Endothelial cell of umbilical vein (primary cell): ENCODE measurements at regions not wholly inside any gene's neighbourhood (a gene's known extent, or its start where the extent isn't known, plus 50 kb on each side); places are given as distances from the start of the nearest gene placed in this dataset.

ENCODE experiments used
- BruUV-seq: library from RNA; stranded (reverse); fragments of 400-500 nt; replicated peaks from 2 replicates; lab custom pipeline; 2021; lab: Mats Ljungman, UMichigan
- CTCF ChIA-PET: fragments of 300-600, 350-600 bp; sonication (Branson Sonifier 250); formaldehyde crosslinking; loops from one replicate; lab custom pipeline; 2021; ENCODE audit warnings: antibody characterized with exemption, inconsistent platforms; lab: Charles Lee
- POLR2A ChIA-PET: fragments of 300-600, 350-600 bp; sonication (Branson Sonifier 250); formaldehyde crosslinking; loops from one replicate; lab custom pipeline; 2021; ENCODE audit warnings: antibody characterized with exemption, inconsistent platforms; lab: Charles Lee
- DNase-seq: peaks from one replicate; pipeline ENCODE4 v3.0.0-alpha.2; 2011; ENCODE audit warnings: low read depth, low spot score
- FAIRE-seq: peaks from 2 replicates; lab custom pipeline; 2011; peaks lifted over from hg19 to GRCh38; lab: Jason Lieb, UNC
- H2AFZ ChIP-seq: 2 replicates; pipeline ENCODE4 v1.6.0; 2012; ENCODE audit warnings: low read depth, low read length, control low read depth, inconsistent platforms
- H3K27ac ChIP-seq: 2 replicates; pipeline ENCODE4 v1.5.1; 2011; ENCODE audit warnings: low read depth, mild to moderate bottlenecking, control low read depth, low read length, moderate library complexity; ENCODE audit not compliant: insufficient read depth
- H3K27me3 ChIP-seq, 2 experiments: 2 replicates each; pipeline versions ENCODE4 v1.6.0 to v1.6.1; 2011; ENCODE audit warnings: low read length in 2 of 2, mixed read lengths in 1 of 2; ENCODE audit not compliant: control insufficient read depth in 2 of 2, insufficient read depth in 2 of 2
- H3K36me3 ChIP-seq, 2 experiments: 2 replicates in 1 of 2; 3 replicates in 1 of 2; pipeline ENCODE4 v1.5.1; 2011; ENCODE audit warnings: low read length in 2 of 2, mild to moderate bottlenecking in 1 of 2, moderate library complexity in 1 of 2; ENCODE audit not compliant: control insufficient read depth in 2 of 2, insufficient read depth in 2 of 2; ENCODE audit errors: extremely low read depth in 1 of 2
- H3K4me1 ChIP-seq: 3 replicates; pipeline ENCODE4 v1.5.1; 2011; ENCODE audit warnings: mild to moderate bottlenecking, low read length; ENCODE audit not compliant: control insufficient read depth, insufficient read depth; ENCODE audit errors: extremely low read depth
- H3K4me2 ChIP-seq: 2 replicates; pipeline ENCODE4 v1.6.1; 2011; ENCODE audit warnings: low read length, control low read depth, mixed read lengths; ENCODE audit not compliant: insufficient read depth
- H3K4me3 ChIP-seq, 3 experiments: fragments of 200-600 bp in 1 of 3; sonication (generic), shearing (Covaris generic) in 1 of 3; replicated peaks in 1 of 3; 2 replicates each; pipeline ENCODE4 v1.5.1; 2011 to 2016; ENCODE audit warnings: control low read depth in 3 of 3, low read length in 3 of 3, mild to moderate bottlenecking in 2 of 3, inconsistent platforms in 1 of 3, low read depth in 1 of 3, moderate library complexity in 1 of 3; ENCODE audit not compliant: insufficient read depth in 1 of 3
- H3K79me2 ChIP-seq: 2 replicates; pipeline ENCODE4 v1.6.0; 2012; ENCODE audit warnings: low read length, inconsistent platforms; ENCODE audit not compliant: control insufficient read depth, insufficient read depth
- H3K9ac ChIP-seq: replicated peaks from 2 replicates; pipeline ENCODE3; 2011; ENCODE audit warnings: low read length, control low read depth; ENCODE audit not compliant: insufficient read depth; ENCODE audit errors: extremely low read depth
- H3K9me1 ChIP-seq: replicated peaks from 3 replicates; pipeline ENCODE4 v1.6.0; 2011; ENCODE audit warnings: mild to moderate bottlenecking, low read length; ENCODE audit not compliant: control insufficient read depth, insufficient read depth; ENCODE audit errors: extremely low read depth
- H3K9me3 ChIP-seq: replicated peaks from 2 replicates; pipeline ENCODE4 v1.5.1; 2012; ENCODE audit warnings: low read length, inconsistent platforms; ENCODE audit not compliant: control insufficient read depth, insufficient read depth
- H4K20me1 ChIP-seq: replicated peaks from 2 replicates; pipeline ENCODE3; 2011; ENCODE audit warnings: mild to moderate bottlenecking, low read length; ENCODE audit not compliant: control insufficient read depth, insufficient read depth; ENCODE audit errors: extremely low read depth
- CTCF ChIP-seq, 2 donors: IDR thresholded peaks; 1 replicate in 1 of 2; 2 replicates in 1 of 2; pipeline ENCODE4 v1.5.1; 2011; ENCODE audit warnings: low read length in 2 of 2, mild to moderate bottlenecking in 2 of 2, moderate library complexity in 2 of 2, control low read depth in 1 of 2, inconsistent platforms in 1 of 2, low read depth in 1 of 2; ENCODE audit not compliant: insufficient read depth in 1 of 2; ENCODE audit errors: extremely low read depth in 1 of 2
- EZH2 ChIP-seq: IDR thresholded peaks from 2 replicates; pipeline ENCODE4 v1.6.1; 2012; ENCODE audit warnings: borderline replicate concordance, low read depth, mild to moderate bottlenecking, moderate library complexity, low read length, inconsistent platforms; ENCODE audit not compliant: severe bottlenecking
- FOS ChIP-seq: IDR thresholded peaks from 2 replicates; pipeline ENCODE4 v1.6.1; 2011; ENCODE audit warnings: mild to moderate bottlenecking, low read length, moderate library complexity, borderline replicate concordance; ENCODE audit not compliant: insufficient read depth
- GATA2 ChIP-seq: IDR thresholded peaks from 2 replicates; pipeline ENCODE4 v1.7.0; 2011; ENCODE audit warnings: low read depth, mild to moderate bottlenecking, moderate library complexity, mixed read lengths, low read length; ENCODE audit not compliant: insufficient read length, insufficient read depth
- JUN ChIP-seq: IDR thresholded peaks from 2 replicates; pipeline ENCODE4 v1.6.1; 2011; ENCODE audit warnings: borderline replicate concordance, low read depth; ENCODE audit not compliant: insufficient read length, insufficient read depth
- MAX ChIP-seq: IDR thresholded peaks from 2 replicates; pipeline ENCODE4 v1.6.1; 2011; ENCODE audit not compliant: insufficient read depth, insufficient read length
- MYC ChIP-seq: IDR thresholded peaks from one replicate; pipeline ENCODE4 v1.6.1; 2011; ENCODE audit warnings: mild to moderate bottlenecking, low read depth, low read length
- POLR2A ChIP-seq: IDR thresholded peaks from 2 replicates; pipeline ENCODE4 v1.6.1; 2012; ENCODE audit warnings: low read depth, mild to moderate bottlenecking, control low read depth, low read length
- POLR2AphosphoS5 ChIP-seq: IDR thresholded peaks from 2 replicates; pipeline ENCODE4 v1.6.1; 2012; ENCODE audit warnings: low read depth, mild to moderate bottlenecking, control low read depth, low read length, moderate library complexity; ENCODE audit not compliant: insufficient read depth
- dilution Hi-C: fragments of 300-500 bp; cut with MboI; formaldehyde crosslinking; loops from one replicate; pipeline ENCODE4 v1.15.0; 2019; ENCODE audit warnings: low sequenced_read_pairs; ENCODE audit not compliant: extremely low pct_ligation_motif_present
- intact Hi-C: fragments of 100-400 bp; cut with micrococcal nuclease; formaldehyde crosslinking; loops from one replicate; pipeline ENCODE4 v1.10.0; 2022

- CTCF ChIA-PET: no interaction called here
Measured at GRCh38 chr5:88405783-88406182, 137.1 kb upstream of the TMEM161B start.

GRCh38 chr5:88404405-88404804 is 135.8 kb upstream of the TMEM161B start:
- H3K4me3 ChIP-seq: no peak overlapping the region
- no peak for TF ChIP-seq EZH2
- TF ChIP-seq GATA2: no peak
- no peak for TF ChIP-seq POLR2A
- TF ChIP-seq FOS: no peak
- no peak for TF ChIP-seq CTCF (IDR thresholded peaks at IDR 0.05; ENCODE audit: extremely low read depth in 1 of 2, insufficient read depth in 1 of 2, low read depth in 1 of 2, low read length in 2 of 2)
- TF ChIP-seq POLR2AphosphoS5: no peak
- TF ChIP-seq MYC: no peak
- TF ChIP-seq MAX: no peak
- no peak for TF ChIP-seq JUN
- H4K20me1 ChIP-seq: no peaks in the 10 kb centered on the region
- no peak for DNase-seq
- POLR2A ChIA-PET: no interaction called here
- no peaks in the 10 kb centered on the region for H3K9me3 ChIP-seq
- H2AFZ ChIP-seq: no peak overlapping the region
- H3K9ac ChIP-seq: no peak overlapping the region
- intact Hi-C loops: no loop called here
- dilution Hi-C loops: no loop called here
- no peaks in the 10 kb centered on the region for H3K4me1 ChIP-seq
- CTCF ChIA-PET: no interaction called here
- no peak overlapping the region for H3K27ac ChIP-seq
- no peaks in the 10 kb centered on the region for H3K9me1 ChIP-seq
- FAIRE-seq: no peak
- BruUV-seq: no TSS peak
- H3K27me3 ChIP-seq: no peaks in the 10 kb centered on the region
- H3K36me3 ChIP-seq: no peaks in the 10 kb centered on the region
- no peaks in the 10 kb centered on the region for H3K79me2 ChIP-seq
- H3K4me2 ChIP-seq: no peak overlapping the region

More at GRCh38 chr5:88405783-88406182, 137.1 kb upstream of the TMEM161B start:
- Histone ChIP-seq H3K27ac (no peak overlapping the region), H3K9me1 (no peaks in the 10 kb centered on the region), H3K36me3 (no peaks in the 10 kb centered on the region), H3K4me2 (no peak overlapping the region), H3K9me3 (no peaks in the 10 kb centered on the region), H3K4me3 (no peak overlapping the region), H4K20me1 (no peaks in the 10 kb centered on the region), H3K79me2 (no peaks in the 10 kb centered on the region), H3K4me1 (no peaks in the 10 kb centered on the region), H3K27me3 (no peaks in the 10 kb centered on the region), H2AFZ (no peak overlapping the region), H3K9ac (no peak overlapping the region)
- POLR2A ChIA-PET: no interaction called here
- intact Hi-C loops (no loop called here), dilution Hi-C loops (no loop called here)
- DNase-seq (no peak), FAIRE-seq (no peak)
- TF ChIP-seq EZH2: no peak
- BruUV-seq: no TSS peak
